ENCODE measurements at regions not wholly inside any gene's neighbourhood (a gene's known extent, or its start where the extent isn't known, plus 50 kb on each side); places are given as distances from the start of the nearest gene placed in this dataset.

DNA sequence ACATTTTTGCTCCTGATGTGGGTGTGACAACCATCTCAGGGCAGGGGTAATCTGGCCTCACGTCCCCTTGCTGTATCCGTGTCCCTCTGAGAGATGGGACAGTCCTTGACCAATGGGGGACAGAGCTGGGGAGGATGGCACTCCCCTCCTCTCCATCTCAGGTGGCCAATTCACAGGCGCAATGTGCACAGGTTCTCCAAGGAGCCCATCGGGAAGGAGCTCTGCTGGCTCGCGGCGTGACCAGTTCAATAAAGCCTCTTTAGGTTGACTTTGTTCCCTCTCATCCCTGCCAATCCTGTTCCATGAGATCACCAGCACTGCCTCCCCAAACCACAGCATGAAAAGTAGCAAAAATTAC, 196.3 kb upstream of the SLC24A3 start:
- H3K27ac ChIP-seq (ENCODE audit: low read depth, low read length, severe bottlenecking): no peak overlapping the region
- H3K9me3 ChIP-seq (ENCODE audit: control insufficient read depth, low read length): no peaks in the 10 kb centered on the region
- peaks cover 8% of the 10 kb centered on the region for H3K4me1 ChIP-seq (ENCODE audit: control insufficient read depth, insufficient read depth, low read length, poor library complexity, severe bottlenecking)
- no peaks in the 10 kb centered on the region for H3K36me3 ChIP-seq (ENCODE audit: control insufficient read depth, insufficient read depth, low read length)
- WGBS, 2 experiments (ENCODE audit: insufficient coverage in 2 of 2): 90 to 98% methylated on average over 6 of the region's 7 CpGs
- H3K4me3 ChIP-seq (ENCODE audit: extremely low read depth, insufficient read depth, low read length, poor library complexity, severe bottlenecking): no peak overlapping the region

DNA sequence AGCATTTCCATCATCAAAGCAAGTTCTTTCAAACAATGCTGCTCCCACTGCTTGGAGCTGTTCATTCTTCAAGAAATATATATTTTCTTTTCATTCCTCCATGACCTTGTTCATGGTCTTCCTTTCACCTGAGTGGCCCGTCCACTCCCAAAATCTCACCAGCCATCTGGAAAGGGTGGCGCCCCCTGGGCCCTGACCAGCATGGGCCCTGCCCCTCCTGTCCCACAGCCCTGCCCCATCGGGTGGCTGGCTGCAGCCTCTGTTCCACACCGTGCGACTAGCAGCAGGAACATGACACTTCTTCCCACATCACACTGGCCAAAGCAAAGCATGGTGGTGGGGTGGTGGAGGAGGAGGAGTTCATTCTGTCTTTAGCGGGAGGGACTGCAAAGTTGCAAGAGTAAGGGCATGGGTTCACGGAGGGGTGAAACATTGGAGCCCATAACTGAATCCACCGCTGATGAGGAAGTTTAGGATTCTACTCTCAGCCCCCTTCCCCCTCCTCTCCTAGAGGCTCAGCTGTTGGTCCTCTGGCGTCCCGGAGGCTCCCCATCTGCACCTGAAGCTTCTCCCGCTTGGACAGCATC, 195.2 kb upstream of the SLC24A3 start:
- H3K36me3 ChIP-seq (ENCODE audit: control insufficient read depth, insufficient read depth, low read length): no peaks in the 10 kb centered on the region
- 93 to 95% methylated on average over 5 to 6 of the region's 11 CpGs for WGBS, 2 experiments (ENCODE audit: insufficient coverage in 2 of 2)
- peaks cover 8% of the 10 kb centered on the region for H3K4me1 ChIP-seq (ENCODE audit: control insufficient read depth, insufficient read depth, low read length, poor library complexity, severe bottlenecking)
- H3K27ac ChIP-seq (ENCODE audit: low read depth, low read length, severe bottlenecking): no peak overlapping the region
- no peaks in the 10 kb centered on the region for H3K9me3 ChIP-seq (ENCODE audit: control insufficient read depth, low read length)
- H3K4me3 ChIP-seq (ENCODE audit: extremely low read depth, insufficient read depth, low read length, poor library complexity, severe bottlenecking): no peak overlapping the region

DNA sequence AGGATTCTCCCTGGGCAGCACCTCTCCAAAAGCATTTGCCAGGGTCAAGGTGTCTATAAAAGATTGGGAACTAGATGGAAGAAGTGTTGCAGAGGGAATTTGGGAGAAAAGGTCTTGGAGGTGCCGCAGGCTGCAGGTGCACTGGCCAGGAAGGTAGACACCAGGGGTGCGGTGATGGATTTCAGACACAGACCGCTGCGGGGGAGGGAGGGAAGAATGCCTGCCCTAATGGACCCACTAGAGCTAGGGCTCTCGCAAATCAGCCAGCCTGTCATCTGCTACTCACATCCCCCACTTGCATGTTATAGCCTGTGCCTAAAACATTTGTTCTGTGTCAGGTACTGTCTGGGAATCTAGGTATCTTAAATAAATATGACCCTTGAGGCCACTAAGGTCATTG, 193.6 kb upstream of the SLC24A3 start:
- H3K27ac ChIP-seq (ENCODE audit: low read depth, low read length, severe bottlenecking): no peak overlapping the region
- no peak overlapping the region for H3K4me3 ChIP-seq (ENCODE audit: extremely low read depth, insufficient read depth, low read length, poor library complexity, severe bottlenecking)
- H3K9me3 ChIP-seq (ENCODE audit: control insufficient read depth, low read length): no peaks in the 10 kb centered on the region
- WGBS, 2 experiments (ENCODE audit: insufficient coverage in 2 of 2): 77 to 100% methylated on average over 2 to 4 of the region's 5 CpGs
- peaks cover 8% of the 10 kb centered on the region for H3K4me1 ChIP-seq (ENCODE audit: control insufficient read depth, insufficient read depth, low read length, poor library complexity, severe bottlenecking)
- no peaks in the 10 kb centered on the region for H3K36me3 ChIP-seq (ENCODE audit: control insufficient read depth, insufficient read depth, low read length)

DNA sequence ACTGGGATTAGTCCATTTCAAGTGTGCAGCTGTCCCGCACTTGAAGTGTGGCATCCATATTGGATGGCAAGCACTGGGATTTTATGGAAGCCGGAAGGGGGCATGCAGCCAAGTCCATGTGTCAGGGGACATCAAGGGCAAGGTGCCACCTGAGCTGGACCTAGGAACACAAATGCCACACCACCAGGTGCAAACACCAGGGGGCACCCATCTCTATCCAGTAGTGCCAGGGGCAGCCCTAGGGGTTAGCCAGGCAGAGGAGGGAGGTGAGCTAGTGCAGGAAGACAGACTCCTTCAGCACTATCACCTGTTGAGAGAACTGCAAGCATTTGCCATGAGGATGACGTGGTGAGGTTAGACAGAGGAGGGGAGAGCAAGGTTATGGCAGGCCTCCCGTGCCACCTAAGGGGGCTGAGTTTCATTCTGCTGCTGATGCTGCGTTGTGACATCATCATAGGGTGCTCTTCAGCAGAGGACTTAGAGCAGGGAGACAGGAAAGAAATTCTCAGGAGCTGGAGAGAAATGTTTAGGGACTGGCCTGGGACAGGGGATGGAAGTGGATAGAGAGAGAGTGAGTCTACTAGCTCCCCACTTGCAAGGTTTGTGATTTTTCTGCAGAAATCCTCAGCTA, 192.6 kb upstream of the SLC24A3 start:
- WGBS, 2 experiments (ENCODE audit: insufficient coverage in 2 of 2): 89 to 93% methylated on average over 3 to 5 of the region's 5 CpGs
- Histone ChIP-seq H3K9me3 (ENCODE audit: control insufficient read depth, low read length) (no peaks in the 10 kb centered on the region), H3K4me3 (ENCODE audit: extremely low read depth, insufficient read depth, low read length, poor library complexity, severe bottlenecking) (no peak overlapping the region), H3K36me3 (ENCODE audit: control insufficient read depth, insufficient read depth, low read length) (no peaks in the 10 kb centered on the region), H3K27ac (ENCODE audit: low read depth, low read length, severe bottlenecking) (no peak overlapping the region), H3K4me1 (ENCODE audit: control insufficient read depth, insufficient read depth, low read length, poor library complexity, severe bottlenecking) (peaks cover 8% of the 10 kb centered on the region)

DNA sequence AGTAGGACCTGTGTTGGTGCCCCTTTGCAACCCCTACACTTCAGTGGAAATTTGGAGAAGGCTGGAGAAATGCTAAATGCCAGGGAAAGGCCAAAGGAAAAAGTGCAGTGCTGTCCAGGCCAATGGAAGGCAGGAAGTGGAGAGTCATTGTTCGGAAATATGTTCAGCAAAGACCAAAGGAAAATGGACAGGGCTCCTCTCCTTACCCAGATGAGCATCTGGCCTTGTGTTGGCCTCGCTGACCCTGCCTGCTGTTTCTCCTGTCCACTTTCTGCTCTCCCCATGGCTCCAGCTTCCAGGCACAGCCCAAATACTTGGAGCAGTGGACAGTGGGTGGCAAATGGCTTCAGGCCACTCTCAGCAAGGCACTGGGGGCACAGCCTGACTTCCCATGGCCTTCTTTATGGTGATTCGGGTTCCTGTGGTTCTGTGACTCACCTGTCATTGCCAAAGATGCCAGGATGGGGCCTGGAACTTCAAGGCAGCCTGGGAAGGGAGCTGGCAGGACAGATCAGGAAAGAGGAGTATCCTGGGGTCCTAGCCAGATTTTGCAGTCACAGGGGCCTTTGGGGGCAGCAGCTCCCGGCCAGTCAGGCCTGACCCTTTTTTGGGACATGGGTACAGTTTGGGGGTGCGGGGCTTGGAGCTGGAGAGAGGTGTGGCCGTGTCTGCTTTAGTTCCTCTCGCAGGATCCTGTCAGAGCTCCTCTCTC, 190.9 kb upstream of the SLC24A3 start:
- 87 to 89% methylated on average over 4 to 6 of the region's 7 CpGs for WGBS, 2 experiments (ENCODE audit: insufficient coverage in 2 of 2)
- no peaks in the 10 kb centered on the region for H3K4me1 ChIP-seq (ENCODE audit: control insufficient read depth, insufficient read depth, low read length, poor library complexity, severe bottlenecking)

DNA sequence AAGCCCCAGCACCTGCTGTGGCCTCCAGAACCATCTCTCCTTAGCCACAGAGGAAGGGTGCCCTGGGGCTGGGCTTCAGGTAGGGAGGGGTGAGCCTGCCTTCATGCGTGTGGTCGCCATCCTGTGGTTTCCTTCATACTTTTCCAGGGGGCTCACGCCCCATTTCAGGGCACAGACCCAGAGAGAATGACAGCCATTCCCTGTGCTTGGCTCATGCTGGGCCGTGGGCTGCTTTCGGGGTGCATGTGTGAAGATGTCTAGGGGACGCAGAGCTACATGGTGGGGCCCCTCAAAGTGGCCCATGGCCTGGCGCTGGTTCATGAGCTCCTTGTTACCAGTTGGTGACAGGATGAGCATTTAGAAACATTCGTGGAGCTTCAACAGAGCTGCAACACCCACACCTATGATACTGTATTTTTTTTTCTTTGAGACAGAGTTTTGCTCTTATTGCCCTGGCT, 190.3 kb upstream of the SLC24A3 start:
- 91 to 97% methylated on average over 6 to 7 of the region's 8 CpGs for WGBS, 2 experiments (ENCODE audit: insufficient coverage in 2 of 2)
- H3K4me1 ChIP-seq (ENCODE audit: control insufficient read depth, insufficient read depth, low read length, poor library complexity, severe bottlenecking): no peaks in the 10 kb centered on the region

More for the DNA sequence above, 190.9 kb upstream of the SLC24A3 start:
- no peak overlapping the region for H3K4me3 ChIP-seq (ENCODE audit: extremely low read depth, insufficient read depth, low read length, poor library complexity, severe bottlenecking)
- no peaks in the 10 kb centered on the region for H3K9me3 ChIP-seq (ENCODE audit: control insufficient read depth, low read length)
- H3K36me3 ChIP-seq (ENCODE audit: control insufficient read depth, insufficient read depth, low read length): no peaks in the 10 kb centered on the region
- no peak overlapping the region for H3K27ac ChIP-seq (ENCODE audit: low read depth, low read length, severe bottlenecking)

DNA sequence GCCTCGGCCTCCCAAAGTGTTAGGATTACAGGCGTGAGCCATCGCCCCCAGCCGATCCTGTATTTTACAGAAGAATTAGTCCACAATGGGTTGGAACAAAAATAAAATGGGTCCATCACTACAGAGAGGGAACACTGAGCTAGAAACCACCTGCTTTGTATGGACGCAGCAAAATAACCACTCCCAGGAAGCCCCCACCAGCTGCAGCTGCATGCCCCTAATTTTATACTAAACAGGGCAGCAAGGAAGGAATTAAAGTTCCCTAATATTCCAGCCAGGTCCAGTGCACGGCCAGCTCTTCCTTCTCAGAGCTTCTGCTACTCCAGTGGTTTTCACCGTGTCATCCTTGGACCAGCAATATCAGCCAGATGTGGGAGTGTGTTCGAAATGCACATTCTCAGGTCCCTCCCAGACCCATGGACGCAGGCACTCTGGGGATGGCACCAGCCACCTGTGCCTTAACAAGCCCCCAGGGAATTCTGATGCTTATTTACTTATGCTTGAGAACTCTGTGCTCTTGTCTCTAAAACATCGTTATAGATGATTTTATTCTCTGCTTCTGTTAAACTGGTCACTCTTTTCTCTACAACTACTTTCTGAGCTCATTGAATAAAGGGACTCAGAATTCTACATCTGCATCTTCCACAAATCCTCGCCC, 189.5 kb upstream of the SLC24A3 start:
- Histone ChIP-seq H3K4me3 (ENCODE audit: extremely low read depth, insufficient read depth, low read length, poor library complexity, severe bottlenecking) (no peak overlapping the region), H3K4me1 (ENCODE audit: control insufficient read depth, insufficient read depth, low read length, poor library complexity, severe bottlenecking) (no peaks in the 10 kb centered on the region), H3K27ac (ENCODE audit: low read depth, low read length, severe bottlenecking) (no peak overlapping the region), H3K36me3 (ENCODE audit: control insufficient read depth, insufficient read depth, low read length) (no peaks in the 10 kb centered on the region), H3K9me3 (ENCODE audit: control insufficient read depth, low read length) (no peaks in the 10 kb centered on the region)
- WGBS, 2 experiments (ENCODE audit: insufficient coverage in 2 of 2): 89% methylated on average over 7 to 11 of the region's 11 CpGs

More for the DNA sequence above, 190.3 kb upstream of the SLC24A3 start:
- Histone ChIP-seq H3K27ac (ENCODE audit: low read depth, low read length, severe bottlenecking) (no peak overlapping the region), H3K9me3 (ENCODE audit: control insufficient read depth, low read length) (no peaks in the 10 kb centered on the region), H3K36me3 (ENCODE audit: control insufficient read depth, insufficient read depth, low read length) (no peaks in the 10 kb centered on the region), H3K4me3 (ENCODE audit: extremely low read depth, insufficient read depth, low read length, poor library complexity, severe bottlenecking) (no peak overlapping the region)

DNA sequence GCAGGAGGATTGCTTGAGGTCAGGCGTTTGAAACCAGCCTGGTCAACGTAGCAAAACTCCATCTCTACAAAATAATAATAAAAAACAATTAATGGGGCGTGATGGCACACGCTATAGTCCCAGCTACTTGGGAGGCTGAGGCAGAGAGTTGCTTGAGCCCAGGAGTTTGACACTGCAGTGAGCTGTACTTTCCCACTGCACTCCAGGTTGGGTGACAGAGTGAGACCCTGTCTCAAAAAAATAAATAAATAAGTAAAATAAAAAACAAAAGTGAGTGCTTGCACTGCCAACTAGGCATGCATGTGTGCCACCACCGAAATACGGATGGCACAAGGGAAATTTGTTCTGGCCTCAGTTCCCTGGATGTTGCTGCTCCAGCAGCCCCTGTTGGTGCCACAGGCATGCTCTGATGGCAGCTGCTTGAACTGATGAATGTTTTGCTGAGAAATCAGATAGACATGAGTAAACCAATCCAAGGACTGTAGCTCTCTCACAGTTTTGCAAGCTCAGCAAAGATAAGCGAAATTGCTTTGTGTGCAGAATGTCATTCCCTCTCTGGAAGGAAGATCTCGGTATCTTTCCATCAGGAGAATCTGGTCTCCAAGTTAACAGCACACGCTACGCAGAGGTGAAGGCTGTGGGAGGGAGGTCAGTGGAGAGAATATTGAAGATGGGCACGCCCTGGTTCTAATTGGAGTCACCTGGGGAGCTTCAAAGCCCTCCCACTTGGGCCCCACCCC, 188.0 kb upstream of the SLC24A3 start:
- WGBS, 2 experiments (ENCODE audit: insufficient coverage in 2 of 2): 77 to 86% methylated on average over 6 to 9 of the region's 11 CpGs
- Histone ChIP-seq H3K4me3 (ENCODE audit: extremely low read depth, insufficient read depth, low read length, poor library complexity, severe bottlenecking) (no peak overlapping the region), H3K9me3 (ENCODE audit: control insufficient read depth, low read length) (no peaks in the 10 kb centered on the region), H3K4me1 (ENCODE audit: control insufficient read depth, insufficient read depth, low read length, poor library complexity, severe bottlenecking) (no peaks in the 10 kb centered on the region), H3K36me3 (ENCODE audit: control insufficient read depth, insufficient read depth, low read length) (no peaks in the 10 kb centered on the region), H3K27ac (ENCODE audit: low read depth, low read length, severe bottlenecking) (no peak overlapping the region)

DNA sequence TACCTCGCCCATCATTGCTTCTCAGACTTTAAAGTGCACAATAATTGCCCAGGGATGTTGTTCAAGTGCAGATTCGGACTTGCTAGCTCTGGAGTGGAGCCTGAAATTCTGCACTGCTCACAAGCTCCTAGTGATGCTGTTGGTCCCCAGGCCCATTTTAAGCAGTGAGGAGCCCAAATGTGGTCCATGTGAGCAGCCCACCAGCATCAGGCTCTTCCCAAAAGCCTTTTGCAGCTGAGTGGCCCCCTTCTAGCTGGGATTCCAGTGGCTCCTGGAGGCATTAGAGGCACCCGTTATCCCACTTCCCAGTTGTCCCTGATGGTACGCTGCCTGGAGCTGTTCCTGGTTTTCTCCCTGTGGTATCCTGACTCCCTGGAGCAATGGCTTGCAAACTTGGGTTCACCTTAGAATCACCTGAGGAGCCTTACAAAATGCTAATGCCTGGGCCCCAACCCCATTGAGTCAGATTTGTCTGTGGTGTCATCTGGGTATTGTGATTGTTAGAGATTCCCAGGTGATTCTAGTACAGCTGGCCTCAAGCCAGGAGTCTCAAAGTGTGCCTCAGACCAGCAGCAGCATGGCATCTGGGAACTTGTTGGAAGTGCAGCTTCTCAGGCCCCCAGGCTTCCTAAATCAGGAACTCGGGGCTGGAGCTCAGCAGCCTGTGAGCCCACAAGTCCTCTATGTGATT, 186.9 kb upstream of the SLC24A3 start:
- Histone ChIP-seq H3K36me3 (ENCODE audit: control insufficient read depth, insufficient read depth, low read length) (no peaks in the 10 kb centered on the region), H3K4me1 (ENCODE audit: control insufficient read depth, insufficient read depth, low read length, poor library complexity, severe bottlenecking) (no peaks in the 10 kb centered on the region), H3K9me3 (ENCODE audit: control insufficient read depth, low read length) (no peaks in the 10 kb centered on the region), H3K4me3 (ENCODE audit: extremely low read depth, insufficient read depth, low read length, poor library complexity, severe bottlenecking) (no peak overlapping the region), H3K27ac (ENCODE audit: low read depth, low read length, severe bottlenecking) (no peak overlapping the region)
- WGBS, 2 experiments (ENCODE audit: insufficient coverage in 2 of 2): 84% methylated on average over 5 of the region's 5 CpGs
